HK-2 (cell line): ENCODE measurements at regions not wholly inside any gene's neighbourhood (a gene's known extent, or its start where the extent isn't known, plus 50 kb on each side); places are given as distances from the start of the nearest gene placed in this dataset.

ENCODE experiments used
- DNase-seq: peaks from one replicate; pipeline ENCODE4 v3.0.0-alpha.2; 2018; ENCODE audit not compliant: unreplicated experiment

DNA sequence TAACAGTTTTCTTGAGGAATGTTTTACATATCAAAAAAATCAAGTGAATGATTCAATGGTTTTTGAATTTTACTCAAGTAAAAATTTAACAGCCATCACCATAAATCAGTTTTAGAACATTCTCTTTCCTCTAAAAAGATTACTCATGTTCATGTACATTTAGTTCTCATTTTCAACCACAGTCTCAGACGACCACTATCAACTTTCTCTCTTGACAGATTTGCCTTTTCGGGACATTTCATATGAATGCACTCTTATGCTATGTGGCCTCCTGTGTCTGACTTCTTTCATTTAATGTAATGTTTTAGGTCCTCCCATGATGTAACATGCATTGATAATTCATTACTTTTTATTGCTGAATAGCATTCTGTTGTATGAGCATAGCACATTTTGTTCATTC lies 309.3 kb upstream of the PLSCR5 start:
- DNase-seq: no peak

GRCh38 chr3:146912241-146913015 lies 307.3 kb upstream of the PLSCR5 start:
- DNase-seq: no peak

DNA sequence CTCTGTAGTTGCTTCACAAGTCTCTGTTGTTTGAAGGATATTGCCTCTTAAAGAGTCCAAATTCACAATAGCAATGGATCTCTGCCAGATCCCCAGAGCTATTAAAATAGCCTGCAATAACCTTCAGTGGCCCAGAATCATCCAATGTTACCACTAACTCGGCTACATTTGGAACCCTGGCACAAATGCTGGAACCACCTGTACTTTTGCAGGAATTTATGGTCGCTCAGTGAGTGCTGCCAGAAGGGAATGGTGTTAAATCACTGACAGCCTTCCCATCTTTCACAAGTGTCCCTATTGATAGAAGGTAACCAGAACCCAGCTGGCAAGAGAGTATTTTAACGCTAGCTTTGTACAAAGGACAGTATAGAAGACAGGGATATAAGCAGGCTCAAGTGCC lies 298.8 kb upstream of the PLSCR5 start:
- no peak for DNase-seq

DNA sequence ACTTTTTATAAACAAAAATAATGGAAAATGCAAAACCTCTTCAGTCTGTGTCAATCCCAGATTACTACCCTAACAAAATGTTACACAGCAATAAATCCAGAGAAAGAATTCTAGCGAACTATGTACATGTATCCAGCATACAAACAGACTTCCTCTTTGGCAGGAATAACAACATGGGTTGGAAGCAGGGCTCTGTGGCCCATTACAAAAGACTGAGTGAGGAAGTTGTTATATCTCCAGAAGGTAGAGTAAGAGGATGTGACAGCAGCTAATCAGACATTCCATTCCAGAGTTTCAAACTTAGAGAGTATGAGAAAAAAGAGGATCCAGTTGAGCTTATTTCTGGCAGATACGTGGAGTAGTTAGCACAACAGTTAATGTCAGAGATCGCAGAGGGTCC lies 294.0 kb upstream of the PLSCR5 start:
- no peak for DNase-seq

DNA sequence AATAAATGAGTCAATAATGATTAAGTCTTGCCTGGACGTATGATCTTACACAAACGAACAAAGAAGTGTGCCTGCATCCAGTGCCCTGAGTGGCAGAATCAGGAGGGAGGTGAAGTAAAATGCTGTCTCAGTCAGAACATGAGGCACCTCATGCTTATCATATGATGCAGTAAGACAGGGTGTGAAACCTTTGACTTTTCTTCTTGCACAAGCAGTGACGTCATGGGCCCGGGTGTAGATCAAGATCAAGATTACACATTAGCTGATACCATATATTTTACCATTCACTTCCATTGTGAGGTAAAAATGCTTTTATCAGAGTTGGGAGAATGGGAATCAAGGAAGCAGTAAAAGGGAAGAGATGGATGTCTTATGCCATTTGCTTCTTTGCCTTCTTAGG lies 291.6 kb upstream of the PLSCR5 start:
- DNase-seq: no peak

DNA sequence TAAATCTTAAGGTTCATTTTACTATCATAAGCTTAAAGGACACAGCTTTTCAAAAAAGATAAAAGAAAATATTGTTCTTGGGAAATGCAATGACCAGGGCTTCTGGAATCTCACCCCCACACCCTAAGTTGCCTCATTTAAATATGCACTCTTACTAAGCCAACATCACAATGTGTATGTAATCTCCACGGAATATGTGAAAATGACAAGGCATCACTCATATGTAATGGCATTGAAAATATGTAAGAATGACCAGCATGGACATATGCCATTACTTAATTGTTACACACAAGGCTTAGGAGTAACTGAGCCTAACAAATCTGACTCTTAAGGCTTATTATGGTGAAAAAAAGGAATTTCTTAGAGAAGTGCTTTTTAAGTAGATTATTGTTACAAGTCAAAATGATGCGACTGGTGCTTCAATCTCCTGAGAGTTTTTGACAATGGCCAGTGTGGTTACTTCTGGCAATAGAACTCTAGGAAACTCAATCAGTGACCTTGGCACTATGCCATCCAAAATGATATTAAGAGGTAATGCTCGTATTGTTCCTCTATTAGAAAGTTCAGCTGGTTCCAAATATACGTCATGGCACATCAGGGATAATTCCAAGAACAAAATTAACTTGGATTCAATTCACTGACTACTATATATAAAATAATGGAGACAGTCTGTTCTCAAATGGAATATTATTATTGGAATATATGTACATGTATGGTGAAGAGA lies 290.0 kb upstream of the PLSCR5 start:
- DNase-seq: no peak

- DNase-seq: no peak
These were observed 289.3 kb upstream of the PLSCR5 start for GRCh38 chr3:146894406-146894805.

DNA sequence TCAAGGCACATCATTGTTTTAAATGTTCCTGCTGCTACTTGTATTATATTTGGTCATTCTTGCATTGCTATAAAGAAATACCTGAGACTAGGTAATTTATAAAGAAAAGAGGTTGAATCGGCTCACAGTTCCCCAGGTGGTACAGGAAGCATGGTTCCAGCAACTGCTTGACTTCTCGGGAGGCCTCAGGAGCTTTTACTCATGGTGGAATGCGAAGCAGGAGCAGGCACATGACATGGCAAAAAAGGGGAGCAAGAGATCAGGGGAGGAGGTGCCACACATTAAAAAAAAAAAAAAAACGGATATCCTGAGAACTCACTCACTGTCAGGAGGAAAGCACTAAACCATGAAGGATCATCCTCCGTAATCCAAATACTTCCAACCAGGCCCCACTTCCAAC lies 286.9 kb upstream of the PLSCR5 start:
- DNase-seq: no peak

- no peak for DNase-seq
These were observed 284.5 kb upstream of the PLSCR5 start for GRCh38 chr3:146889626-146890025.

DNA sequence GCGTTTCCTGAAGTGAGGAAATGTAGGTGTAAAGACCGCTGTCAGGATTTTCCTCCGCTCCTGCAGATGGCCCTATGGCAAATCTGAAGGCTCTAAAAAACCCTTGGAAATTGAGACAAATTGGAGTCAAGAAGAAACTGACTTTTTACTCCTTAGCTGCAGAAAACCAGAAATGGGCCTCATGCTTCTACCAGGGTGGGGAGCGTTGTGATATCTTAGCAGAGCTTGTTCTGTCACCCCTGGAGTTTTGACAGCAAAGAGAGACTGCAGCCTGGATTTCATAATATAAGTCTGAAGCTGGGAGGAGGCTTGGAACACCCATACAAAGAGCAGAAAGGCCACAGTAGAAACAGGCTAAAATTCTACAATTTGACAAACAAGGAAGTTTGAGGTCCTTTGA lies 283.0 kb upstream of the PLSCR5 start:
- no peak for DNase-seq

GRCh38 chr3:146884721-146885120 lies 279.6 kb upstream of the PLSCR5 start:
- no peak for DNase-seq

DNA sequence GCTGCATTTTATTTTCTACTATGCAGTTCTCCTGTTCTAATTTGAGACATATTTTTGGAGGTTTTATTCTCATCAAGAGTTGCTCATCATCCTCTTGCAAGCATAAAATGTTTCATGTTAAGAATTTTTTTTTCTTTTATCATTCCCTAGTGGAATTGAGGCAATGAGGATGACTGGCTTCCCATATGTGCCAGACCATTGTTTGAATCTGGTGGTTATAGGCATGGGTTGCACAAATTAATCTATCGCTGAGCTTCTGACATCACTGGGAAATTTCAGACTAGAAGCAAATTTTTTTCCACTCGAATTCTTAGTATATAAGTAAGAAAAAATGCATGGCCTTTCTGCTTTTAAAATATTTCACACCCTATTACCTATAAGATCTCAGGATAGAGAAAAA lies 279.1 kb upstream of the PLSCR5 start:
- DNase-seq: no peak

- DNase-seq: no peak
These were observed 278.1 kb upstream of the PLSCR5 start for GRCh38 chr3:146883288-146883687.

GRCh38 chr3:146881966-146882760 lies 277.0 kb upstream of the PLSCR5 start:
- DNase-seq: no peak

- DNase-seq: no peak
These were observed 276.2 kb upstream of the PLSCR5 start for GRCh38 chr3:146881356-146881755.

- DNase-seq: no peak
These were observed 268.6 kb upstream of the PLSCR5 start for GRCh38 chr3:146873748-146874147.

GRCh38 chr3:146865175-146865755 lies 260.1 kb upstream of the PLSCR5 start:
- DNase-seq: no peak

DNA sequence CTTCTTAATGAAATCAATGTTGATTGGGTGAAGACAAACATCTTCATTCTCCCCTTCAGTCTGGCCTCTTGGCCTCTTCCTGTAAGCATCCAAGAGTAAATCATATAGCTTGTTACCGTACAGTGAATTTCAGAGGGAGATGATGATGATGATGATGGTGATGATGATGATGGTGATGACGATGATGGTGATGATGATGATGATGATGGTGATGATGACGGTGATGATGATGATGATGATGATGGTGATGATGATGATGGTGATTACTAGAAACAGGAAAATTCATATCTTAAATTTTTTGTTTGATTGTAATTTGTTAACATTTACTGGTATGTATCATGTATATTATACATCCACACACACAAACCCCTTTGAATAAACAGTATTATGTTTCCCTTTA lies 256.1 kb upstream of the PLSCR5 start:
- DNase-seq: no peak

- no peak for DNase-seq
These were observed 249.4 kb upstream of the PLSCR5 start for GRCh38 chr3:146854523-146854922.

DNA sequence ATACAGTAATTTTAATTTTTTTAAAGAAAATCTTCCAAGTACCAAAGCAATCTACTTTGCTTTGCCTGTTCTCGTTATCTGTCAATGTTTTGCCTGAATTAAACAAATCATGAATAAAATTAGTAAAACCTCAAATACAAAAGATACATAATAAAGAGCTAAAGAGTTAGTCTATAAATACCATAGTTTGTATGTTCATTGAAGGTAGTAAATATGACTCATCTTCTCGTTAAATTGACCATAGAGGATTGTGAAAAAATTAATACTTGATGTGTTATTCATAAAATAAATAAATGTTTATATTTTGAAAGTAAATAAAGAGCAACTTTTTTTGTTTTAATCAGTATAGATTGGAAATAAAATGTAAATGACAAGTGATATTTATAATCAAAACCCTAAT lies 246.5 kb upstream of the PLSCR5 start:
- DNase-seq: no peak

GRCh38 chr3:146845361-146845760 lies 240.2 kb upstream of the PLSCR5 start:
- DNase-seq: no peak

DNA sequence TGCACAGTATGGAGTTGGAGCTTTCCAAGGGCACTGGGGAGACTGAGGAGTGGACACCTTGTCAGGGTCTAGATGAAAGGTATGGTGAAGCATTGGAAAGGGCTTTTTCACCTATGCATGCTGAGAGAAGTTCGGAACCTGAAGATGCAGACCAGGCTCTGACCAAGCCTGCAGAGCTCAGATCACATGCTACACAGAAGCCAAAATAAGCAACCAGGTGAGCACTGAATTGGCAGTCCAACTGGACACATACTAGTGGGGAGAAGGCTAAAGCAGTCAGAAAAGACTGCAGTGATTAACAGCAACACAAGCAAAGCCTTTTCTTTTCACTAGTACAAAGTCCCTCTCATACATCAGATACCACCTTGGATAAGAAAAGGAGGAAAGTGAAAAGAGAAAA lies 238.3 kb upstream of the PLSCR5 start:
- DNase-seq: no peak
